CD4-positive, alpha-beta T cell treated with Interleukin-15 for 4 hours (primary cell): ENCODE measurements at regions not wholly inside any gene's neighbourhood (a gene's known extent, or its start where the extent isn't known, plus 50 kb on each side); places are given as distances from the start of the nearest gene placed in this dataset.
"Not testable (repeated sequence)": the region's sequence is repeated elsewhere in the genome, so short reads cannot be mapped to it uniquely, and the experiment has no call there.

ENCODE experiments used
- DNase-seq: peaks from one replicate; pipeline ENCODE4 v3.0.0-alpha.2; 2020; ENCODE audit warnings: low spot score

GRCh38 chr15:45810201-45810600, 175.4 kb downstream of the SQOR start:
- no peak for DNase-seq

GRCh38 chr15:45812200-45812599, 177.4 kb downstream of the SQOR start:
- DNase-seq: no peak

GRCh38 chr15:45817578-45817977, 182.7 kb downstream of the SQOR start:
- not testable (repeated sequence) for DNase-seq

- DNase-seq: no peak
Observed at GRCh38 chr15:45821390-45821789, 186.6 kb downstream of the SQOR start.

GRCh38 chr15:45822968-45823367, 188.1 kb downstream of the SQOR start:
- DNase-seq: not testable (repeated sequence)

- no peak for DNase-seq
Observed at GRCh38 chr15:45827275-45827674, 192.4 kb downstream of the SQOR start.

GRCh38 chr15:45827766-45828165, 192.9 kb downstream of the SQOR start:
- DNase-seq: no peak

GRCh38 chr15:45829336-45830153, 194.7 kb downstream of the SQOR start:
- DNase-seq: no peak

GRCh38 chr15:45831787-45832186, 197.0 kb downstream of the SQOR start:
- no peak for DNase-seq

GRCh38 chr15:45834622-45835021, 199.8 kb downstream of the SQOR start:
- no peak for DNase-seq

- DNase-seq: no peak
Observed at GRCh38 chr15:45842151-45842550, 207.3 kb downstream of the SQOR start.

- DNase-seq: no peak
Observed at GRCh38 chr15:45847645-45848044, 212.8 kb downstream of the SQOR start.

GRCh38 chr15:45849136-45849535, 214.3 kb downstream of the SQOR start:
- DNase-seq: no peak

GRCh38 chr15:45854455-45855202, 219.8 kb downstream of the SQOR start:
- no peak for DNase-seq

GRCh38 chr15:45855210-45855906, 220.5 kb downstream of the SQOR start:
- no peak for DNase-seq

GRCh38 chr15:45855907-45856579, 221.2 kb downstream of the SQOR start:
- no peak for DNase-seq

- no peak for DNase-seq
Observed at GRCh38 chr15:45857291-45857690, 222.5 kb downstream of the SQOR start.

GRCh38 chr15:45858491-45858890, 223.7 kb downstream of the SQOR start:
- DNase-seq: no peak

- DNase-seq: no peak
Observed at GRCh38 chr15:45862034-45862433, 227.2 kb downstream of the SQOR start.

- no peak for DNase-seq
Observed at GRCh38 chr15:45863881-45864580, 229.2 kb downstream of the SQOR start.

GRCh38 chr15:45866616-45867015, 231.8 kb downstream of the SQOR start:
- no peak for DNase-seq

- DNase-seq: no peak
Observed at GRCh38 chr15:45867281-45867680, 232.5 kb downstream of the SQOR start.
